Epithelial cell of esophagus (primary cell): ENCODE measurements at regions not wholly inside any gene's neighbourhood (a gene's known extent, or its start where the extent isn't known, plus 50 kb on each side); places are given as distances from the start of the nearest gene placed in this dataset.

ENCODE experiments used
- DNase-seq: peaks from one replicate; pipeline ENCODE4 v3.0.0; 2010; ENCODE audit warnings: low read depth
- H3K4me3 ChIP-seq: 2 replicates; pipeline ENCODE4 v1.5.1; 2011; ENCODE audit warnings: mild to moderate bottlenecking, low read length, control low read depth
- TF ChIP-seq, protein P1 (sequence below): IDR thresholded peaks from 2 replicates; pipeline ENCODE4 v1.5.1; 2011; ENCODE audit warnings: low read depth, mild to moderate bottlenecking, low read length, control low read depth, inconsistent platforms; ENCODE audit not compliant: insufficient read depth; ENCODE audit errors: missing control alignments

- TF ChIP-seq, protein P1, sequence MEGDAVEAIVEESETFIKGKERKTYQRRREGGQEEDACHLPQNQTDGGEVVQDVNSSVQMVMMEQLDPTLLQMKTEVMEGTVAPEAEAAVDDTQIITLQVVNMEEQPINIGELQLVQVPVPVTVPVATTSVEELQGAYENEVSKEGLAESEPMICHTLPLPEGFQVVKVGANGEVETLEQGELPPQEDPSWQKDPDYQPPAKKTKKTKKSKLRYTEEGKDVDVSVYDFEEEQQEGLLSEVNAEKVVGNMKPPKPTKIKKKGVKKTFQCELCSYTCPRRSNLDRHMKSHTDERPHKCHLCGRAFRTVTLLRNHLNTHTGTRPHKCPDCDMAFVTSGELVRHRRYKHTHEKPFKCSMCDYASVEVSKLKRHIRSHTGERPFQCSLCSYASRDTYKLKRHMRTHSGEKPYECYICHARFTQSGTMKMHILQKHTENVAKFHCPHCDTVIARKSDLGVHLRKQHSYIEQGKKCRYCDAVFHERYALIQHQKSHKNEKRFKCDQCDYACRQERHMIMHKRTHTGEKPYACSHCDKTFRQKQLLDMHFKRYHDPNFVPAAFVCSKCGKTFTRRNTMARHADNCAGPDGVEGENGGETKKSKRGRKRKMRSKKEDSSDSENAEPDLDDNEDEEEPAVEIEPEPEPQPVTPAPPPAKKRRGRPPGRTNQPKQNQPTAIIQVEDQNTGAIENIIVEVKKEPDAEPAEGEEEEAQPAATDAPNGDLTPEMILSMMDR, result no peak
- no peak overlapping the region for H3K4me3 ChIP-seq
- DNase-seq, result no peak
Measured at GRCh38 chr5:96516631-96517071, 83.6 kb upstream of the PCSK1 start.

- TF ChIP-seq, protein P1, result no peak
- no peak for DNase-seq
- no peak overlapping the region for H3K4me3 ChIP-seq
Measured at GRCh38 chr5:96517295-96517694, 84.2 kb upstream of the PCSK1 start.

DNA sequence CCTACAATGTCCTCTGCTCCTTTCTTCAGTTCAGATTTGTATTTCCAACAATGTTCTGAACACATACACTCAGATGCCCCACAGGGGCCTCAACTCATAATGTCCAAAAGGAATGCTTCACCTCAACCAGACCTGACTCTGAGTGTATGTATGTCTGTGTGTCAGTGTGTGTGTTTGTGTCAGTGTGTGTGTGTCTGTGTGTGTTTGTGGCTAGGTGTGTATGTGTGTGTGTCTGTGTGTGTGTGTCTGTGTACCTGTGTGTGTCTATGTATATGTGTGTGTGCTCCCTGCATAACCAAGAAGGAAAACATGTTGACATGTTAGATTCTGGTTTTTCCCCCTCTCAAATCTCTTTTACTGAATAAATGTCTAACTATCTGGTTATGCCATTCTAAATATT, 87.3 kb upstream of the PCSK1 start:
- TF ChIP-seq, protein P1, result no peak
- no peak overlapping the region for H3K4me3 ChIP-seq
- DNase-seq, result no peak

GRCh38 chr5:96522635-96523355, 89.7 kb upstream of the PCSK1 start:
- TF ChIP-seq, protein P1, result no peak
- DNase-seq, result no peak
- no peak overlapping the region for H3K4me3 ChIP-seq

DNA sequence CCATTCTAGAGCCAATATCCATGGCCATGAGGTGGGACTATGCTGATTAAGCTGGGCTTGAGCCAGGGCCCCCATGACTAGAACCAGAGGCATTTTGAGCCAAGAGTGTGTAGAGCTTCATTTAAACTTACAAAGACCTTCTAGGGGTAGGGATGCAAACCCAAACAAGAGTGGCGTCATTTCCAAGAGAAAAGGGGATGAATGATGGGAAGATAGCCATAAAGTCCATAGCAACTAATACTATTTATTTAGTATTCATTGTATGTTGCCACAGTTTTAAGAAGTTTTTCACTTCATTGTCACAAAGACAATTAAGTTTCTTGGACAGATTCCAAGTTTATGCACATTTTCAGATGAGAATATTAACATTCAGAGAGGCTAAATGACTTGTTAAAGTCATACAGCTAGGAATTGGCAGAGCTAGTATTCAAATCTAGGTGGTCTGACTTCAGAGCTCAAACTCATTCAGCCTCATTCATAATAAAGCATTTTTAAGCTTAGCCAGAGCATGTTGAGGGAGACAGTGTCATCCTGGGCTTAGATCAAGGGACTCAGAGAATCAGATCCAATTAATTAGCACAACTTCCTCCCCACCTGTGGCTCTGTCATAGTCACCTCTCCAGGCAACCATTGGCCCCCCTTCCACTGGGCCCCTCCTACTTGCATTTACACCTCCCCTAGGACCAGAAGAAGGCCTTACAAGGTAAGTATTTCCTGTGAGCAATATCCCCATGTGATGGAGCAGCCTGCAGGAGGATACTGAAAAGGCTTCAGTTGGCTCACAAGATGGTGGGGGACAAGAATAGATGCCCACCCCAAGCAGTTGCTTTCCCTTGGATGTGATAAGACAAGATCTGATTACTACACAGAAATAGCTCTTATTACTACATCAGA, 95.0 kb upstream of the PCSK1 start:
- no peak for DNase-seq
- no peak overlapping the region for H3K4me3 ChIP-seq
- TF ChIP-seq, protein P1, result no peak

DNA sequence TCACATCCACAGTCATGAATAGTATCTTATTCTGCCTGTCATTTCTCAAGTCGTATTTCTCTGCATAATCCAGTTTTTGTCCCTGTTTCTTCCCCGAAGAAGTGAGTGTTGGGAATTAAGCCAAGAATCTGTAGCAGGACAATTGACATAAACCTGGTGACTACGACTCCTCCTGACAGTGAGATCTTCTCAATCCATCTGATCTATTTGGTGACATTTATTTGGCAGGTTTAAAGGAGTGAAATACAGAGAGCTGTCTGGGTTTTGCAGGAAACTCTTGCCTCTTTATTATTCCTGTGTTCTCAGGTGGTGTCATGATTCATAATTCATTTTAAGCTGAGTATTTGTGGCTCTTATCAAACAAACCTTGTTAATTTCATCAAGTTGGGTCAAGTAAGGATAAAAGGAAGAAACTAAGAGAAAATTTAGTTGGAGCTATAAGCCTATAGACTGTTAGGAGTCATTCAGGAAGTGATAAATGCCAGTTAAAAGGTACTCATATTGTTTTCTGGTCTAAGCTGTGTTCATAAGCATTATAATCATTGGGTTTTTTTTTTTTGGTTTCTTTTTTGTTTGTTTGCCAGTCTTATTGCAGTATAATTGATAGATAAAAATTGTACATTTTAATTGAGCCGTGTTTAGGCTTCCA, 95.9 kb upstream of the PCSK1 start:
- TF ChIP-seq, protein P1, result no peak
- no peak overlapping the region for H3K4me3 ChIP-seq
- no peak for DNase-seq
